Right renal pelvis (tissue), 4 donors: ENCODE measurements at regions not wholly inside any gene's neighbourhood (a gene's known extent, or its start where the extent isn't known, plus 50 kb on each side); places are given as distances from the start of the nearest gene placed in this dataset.
"Not testable (repeated sequence)": the region's sequence is repeated elsewhere in the genome, so short reads cannot be mapped to it uniquely, and the experiment has no call there.

ENCODE experiments used
- DNase-seq, 4 donors: peaks; one replicate each; pipeline ENCODE4 v3.0.0-alpha.2; 2013; ENCODE audit warnings: low read depth in 4 of 4, low spot score in 3 of 4, missing footprints in 1 of 4

- not testable (repeated sequence) for DNase-seq
Measured at GRCh38 chr10:46740368-46740767, 161.4 kb downstream of the SYT15 start.

DNA sequence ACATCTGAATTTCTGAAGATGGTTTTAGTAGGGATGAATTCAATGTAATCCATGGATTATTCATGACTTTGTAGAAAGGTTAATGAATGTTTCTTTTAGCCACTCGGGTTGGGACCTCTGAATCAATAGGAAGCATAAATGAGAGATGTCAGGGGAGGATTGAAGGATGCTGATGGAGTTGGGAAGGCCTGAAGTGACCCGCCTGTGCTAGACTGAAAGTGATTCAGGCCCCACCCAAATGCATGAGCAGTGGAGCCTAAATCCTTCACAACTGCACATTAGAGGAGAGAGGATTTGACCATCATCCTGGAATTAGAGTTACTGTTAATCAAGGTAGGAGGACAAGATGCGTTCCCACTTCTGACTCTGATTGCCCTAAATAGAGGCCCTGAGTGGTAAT is 162.2 kb upstream of the PTPN20 start:
- DNase-seq: not testable (repeated sequence)

- DNase-seq: not testable (repeated sequence)
Measured at GRCh38 chr10:46749470-46749869, 161.8 kb upstream of the PTPN20 start.

DNA sequence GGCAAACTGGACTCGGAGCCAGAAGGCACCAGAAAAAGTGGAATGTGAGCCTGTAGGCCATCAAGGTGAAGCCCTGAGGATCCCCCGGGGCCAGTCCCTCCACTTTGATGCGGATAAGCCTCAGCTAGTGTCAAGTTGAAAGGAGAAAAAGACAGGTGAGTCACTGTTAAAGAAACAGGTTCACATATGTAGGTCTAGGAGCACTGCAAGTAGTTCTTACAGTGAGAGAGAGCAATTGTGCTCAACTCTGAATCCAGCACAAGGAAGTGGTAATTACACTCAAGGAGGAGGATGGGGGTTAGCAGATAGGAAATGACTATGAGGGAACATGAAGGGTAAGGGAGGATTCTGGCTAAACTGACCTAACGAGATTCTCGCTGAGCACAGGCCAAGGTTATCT is 157.5 kb upstream of the PTPN20 start:
- not testable (repeated sequence) for DNase-seq

DNA sequence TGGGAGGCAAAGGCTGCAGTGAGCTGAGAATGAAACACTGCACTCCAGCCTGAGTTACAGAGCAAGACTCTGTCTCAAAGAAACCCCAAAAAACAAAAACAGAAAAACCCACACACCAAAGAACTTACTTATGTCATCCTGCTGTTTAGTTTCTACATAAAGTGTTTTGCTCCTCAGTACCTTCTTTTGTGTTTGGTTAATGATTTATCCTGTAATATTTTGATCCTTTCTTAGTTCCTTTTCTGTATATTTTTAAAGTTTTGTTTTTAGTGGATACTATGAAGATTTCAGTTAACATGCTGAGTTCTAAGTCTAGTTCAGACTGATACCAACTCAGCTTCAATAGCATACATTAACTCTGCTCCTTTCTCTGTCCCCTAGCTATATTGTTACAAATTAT is 149.8 kb upstream of the PTPN20 start:
- not testable (repeated sequence) for DNase-seq

- not testable (repeated sequence) for DNase-seq
Measured at GRCh38 chr10:46768515-46769291, 142.5 kb upstream of the PTPN20 start.

GRCh38 chr10:46773178-46773896 is 137.9 kb upstream of the PTPN20 start:
- DNase-seq: not testable (repeated sequence)

GRCh38 chr10:46773897-46774236 is 137.4 kb upstream of the PTPN20 start:
- not testable (repeated sequence) for DNase-seq

DNA sequence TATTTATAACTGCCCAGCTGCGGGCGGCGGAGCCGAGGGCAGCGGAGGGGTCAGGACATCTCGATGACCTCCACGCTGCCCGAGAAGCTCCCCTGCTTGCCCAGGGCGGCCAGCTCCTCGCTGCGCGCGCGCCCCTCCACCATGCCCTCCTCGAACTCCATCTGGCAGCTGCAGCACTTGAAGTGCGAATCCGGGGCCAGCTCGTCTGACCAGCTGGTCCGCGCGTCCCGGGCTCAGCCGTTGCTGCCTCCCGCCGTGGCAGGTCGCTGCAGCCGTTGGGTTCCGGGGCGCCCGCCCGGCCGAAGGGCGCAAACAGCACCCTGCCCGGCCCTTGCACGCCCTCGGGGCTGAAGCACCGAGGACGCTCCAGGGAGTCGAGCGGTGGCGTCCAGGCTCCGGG is 136.9 kb upstream of the PTPN20 start:
- not testable (repeated sequence) for DNase-seq

- DNase-seq: not testable (repeated sequence)
Measured at GRCh38 chr10:46774945-46775667, 136.1 kb upstream of the PTPN20 start.

DNA sequence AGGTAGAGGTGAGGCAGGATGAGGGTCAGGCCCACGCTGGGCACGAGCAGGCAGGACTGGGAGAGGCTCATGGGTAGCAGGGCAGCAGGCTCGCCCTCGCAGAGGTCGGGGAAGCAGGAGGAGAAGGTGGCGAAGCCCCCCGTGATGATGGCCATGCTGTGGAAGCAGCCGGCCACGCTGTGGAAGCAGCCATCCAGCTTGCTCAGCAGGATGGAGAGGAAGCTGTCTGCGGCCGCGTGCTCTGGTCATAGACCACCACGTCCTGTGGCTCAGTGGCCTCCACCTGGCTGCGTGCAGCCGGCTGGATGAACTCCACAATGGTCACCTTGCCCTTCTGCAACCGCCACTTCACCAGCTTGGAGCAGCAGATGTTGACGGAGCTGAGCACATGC is 135.6 kb upstream of the PTPN20 start:
- not testable (repeated sequence) for DNase-seq

DNA sequence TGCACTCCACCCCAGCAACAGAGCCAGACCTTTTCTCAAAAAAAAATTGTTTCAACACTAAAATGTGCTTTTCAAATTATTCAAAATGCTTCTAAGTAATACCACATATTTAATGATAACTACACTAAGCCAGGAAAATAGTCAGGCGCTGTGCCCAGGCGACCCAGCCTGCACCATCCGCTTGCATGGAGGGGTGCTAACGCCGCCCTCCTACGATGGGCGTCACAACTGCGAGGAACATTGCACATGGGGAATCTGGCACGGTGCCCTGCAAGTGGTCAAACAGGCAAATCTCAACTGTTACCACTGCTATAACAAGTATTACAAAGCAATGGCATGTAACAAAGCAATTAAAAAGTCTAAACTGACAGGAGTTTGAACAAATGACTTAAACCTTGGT is 131.7 kb upstream of the PTPN20 start:
- DNase-seq: peak in 2 of 4 donors; percentile 30 to 43

DNA sequence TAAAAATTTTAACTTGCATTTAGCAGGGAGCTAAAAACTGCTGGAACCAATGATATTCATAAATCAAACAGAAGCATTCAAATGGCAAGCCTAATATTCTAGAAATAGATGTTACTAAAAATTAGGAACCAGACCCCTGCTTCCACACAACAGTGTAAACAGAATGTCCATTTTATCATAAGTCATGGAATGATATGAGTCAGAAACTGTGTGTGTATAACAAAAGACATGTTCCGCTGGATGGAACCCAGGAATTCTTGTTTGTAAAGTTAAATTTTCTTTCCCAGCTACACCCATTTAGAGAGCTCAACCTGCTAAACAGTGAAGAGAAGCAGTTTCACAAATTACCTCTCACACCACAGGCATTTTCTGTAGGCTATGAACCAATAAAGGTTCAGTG is 131.1 kb upstream of the PTPN20 start:
- DNase-seq: not testable (repeated sequence)

- DNase-seq: not testable (repeated sequence)
Measured at GRCh38 chr10:46781001-46781400, 130.2 kb upstream of the PTPN20 start.

DNA sequence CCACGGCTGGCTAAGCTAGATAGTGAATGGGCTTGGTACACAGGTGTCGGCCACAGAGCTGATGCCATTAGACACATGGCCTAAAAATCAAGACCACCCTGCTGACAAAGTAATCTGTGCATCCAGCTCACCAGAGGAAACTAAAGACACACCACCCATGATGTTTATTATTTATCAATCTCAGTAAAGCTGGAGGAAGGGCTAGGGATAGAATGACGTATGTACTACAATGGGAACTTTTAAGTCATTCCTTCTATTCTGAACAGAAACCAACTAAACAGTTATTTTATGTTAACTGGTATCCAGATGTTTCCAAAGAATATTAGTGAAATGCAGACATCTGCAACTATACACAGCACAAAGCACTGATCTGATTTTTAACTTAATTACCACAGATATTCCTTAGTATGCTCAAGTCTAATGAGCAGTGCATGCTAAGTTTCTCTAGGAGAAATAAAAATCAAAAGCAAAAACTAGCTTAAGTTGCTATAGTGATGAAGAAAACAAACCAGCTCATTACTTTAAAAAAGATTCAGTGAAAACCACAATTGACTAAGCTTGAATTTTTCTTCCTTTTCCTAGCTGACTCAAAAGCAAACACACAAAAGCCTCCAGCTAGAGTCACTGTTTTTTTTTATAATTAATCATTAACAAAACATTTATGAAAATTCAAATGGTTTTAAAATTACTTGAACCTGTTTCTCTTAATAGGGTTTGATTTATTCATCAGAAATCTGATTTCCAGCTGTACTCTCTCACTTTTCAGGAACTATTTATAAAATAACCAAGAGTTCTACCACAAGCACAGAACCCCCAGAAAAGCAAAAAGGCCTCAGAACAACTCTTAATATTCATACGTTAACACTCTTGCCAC is 129.0 kb upstream of the PTPN20 start:
- DNase-seq: not testable (repeated sequence)

- not testable (repeated sequence) for DNase-seq
Measured at GRCh38 chr10:46784665-46785064, 126.6 kb upstream of the PTPN20 start.

DNA sequence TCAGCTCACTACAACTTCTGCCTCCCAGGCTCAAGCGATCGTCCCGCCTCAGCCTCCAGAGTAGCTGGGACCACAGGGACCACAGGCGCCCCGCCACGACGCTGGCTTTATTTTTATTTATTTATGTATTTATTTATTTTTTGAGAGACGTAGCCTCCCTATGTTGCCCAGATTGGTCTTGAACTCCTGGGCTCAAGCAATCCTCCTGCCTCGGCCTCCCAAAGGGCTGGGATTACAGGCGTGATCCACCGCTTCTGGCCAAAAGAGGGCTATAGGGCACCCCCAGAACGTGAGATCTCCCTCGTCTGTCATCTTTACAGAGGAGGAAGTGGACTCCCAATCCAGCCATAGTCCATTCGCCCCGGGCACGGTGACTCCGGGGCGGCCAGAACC is 125.1 kb upstream of the PTPN20 start:
- DNase-seq: not testable (repeated sequence)

DNA sequence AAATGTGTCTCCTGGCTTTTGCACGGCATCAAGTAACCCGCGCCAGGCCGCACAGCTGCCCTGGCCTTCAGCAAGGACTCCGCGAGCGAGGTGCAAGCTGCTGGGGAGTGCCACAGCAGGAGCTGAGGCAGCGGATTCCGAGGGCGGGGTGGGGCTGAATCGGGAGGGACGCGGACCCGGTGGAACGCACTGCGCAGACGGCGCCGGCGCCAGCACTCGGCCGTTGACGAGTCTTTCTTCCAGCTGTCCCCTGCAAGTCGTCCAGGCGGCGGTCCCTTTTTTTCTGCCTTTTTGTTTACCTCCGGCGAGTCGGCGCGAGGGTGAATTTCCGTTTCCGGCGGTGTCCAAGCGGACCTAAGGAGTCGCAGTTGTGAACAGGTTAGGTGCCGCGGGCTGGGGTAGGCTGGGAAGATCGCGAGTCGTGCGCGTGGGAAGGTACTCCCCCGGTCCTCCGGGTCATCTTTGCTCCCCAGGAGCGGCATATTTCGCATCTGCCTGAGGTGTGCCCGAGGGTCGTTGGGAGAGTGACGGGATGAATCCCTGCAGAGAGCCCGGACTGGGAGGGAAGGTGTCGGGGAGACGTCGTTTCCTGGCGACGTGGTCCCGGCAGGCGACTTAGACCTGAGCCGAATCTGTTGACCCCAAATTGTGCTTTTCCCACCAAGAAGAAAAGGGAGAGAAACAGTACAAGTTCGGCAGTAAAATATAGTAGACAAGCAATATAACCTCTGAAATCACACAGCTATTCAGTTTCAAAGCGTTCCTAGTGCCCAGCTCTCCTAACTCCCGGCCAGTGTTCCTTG is 124.5 kb upstream of the PTPN20 start:
- peak; percentile 33 to 61 (median 54) for DNase-seq

GRCh38 chr10:46787321-46787615 is 124.0 kb upstream of the PTPN20 start:
- DNase-seq: peak in 1 of 4 donors; percentile 1
